GM18867 (cell line): ENCODE measurements at regions not wholly inside any gene's neighbourhood (a gene's known extent, or its start where the extent isn't known, plus 50 kb on each side); places are given as distances from the start of the nearest gene placed in this dataset.

ENCODE experiments used
- ATAC-seq: cut with Tn5 transposase; IDR thresholded peaks from one replicate; pipeline ENCODE4 v1.9.1; 2021; ENCODE audit warnings: mild to moderate bottlenecking, moderate library complexity; ENCODE audit not compliant: unreplicated experiment

DNA sequence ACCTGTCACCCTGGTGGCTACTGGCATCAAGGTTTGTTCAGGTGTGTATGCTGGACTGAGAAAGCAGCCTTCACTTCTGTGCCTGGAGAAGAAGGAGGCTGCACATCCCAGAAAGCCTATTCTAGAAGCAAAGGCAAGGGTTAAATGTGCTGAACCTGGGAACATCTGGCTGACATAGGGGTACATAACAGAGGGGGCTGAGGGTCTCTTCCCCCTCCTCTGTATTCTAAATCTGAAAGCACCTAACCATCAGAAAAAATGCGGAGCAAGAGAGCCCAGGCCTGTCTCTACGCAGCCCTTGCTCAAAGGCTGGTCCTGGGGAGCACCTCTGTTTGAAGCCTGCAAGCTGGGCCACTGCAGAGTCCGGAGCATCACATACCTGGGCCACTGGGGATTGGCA, 53.2 kb upstream of the FSTL4 start:
- ATAC-seq: no peak

DNA sequence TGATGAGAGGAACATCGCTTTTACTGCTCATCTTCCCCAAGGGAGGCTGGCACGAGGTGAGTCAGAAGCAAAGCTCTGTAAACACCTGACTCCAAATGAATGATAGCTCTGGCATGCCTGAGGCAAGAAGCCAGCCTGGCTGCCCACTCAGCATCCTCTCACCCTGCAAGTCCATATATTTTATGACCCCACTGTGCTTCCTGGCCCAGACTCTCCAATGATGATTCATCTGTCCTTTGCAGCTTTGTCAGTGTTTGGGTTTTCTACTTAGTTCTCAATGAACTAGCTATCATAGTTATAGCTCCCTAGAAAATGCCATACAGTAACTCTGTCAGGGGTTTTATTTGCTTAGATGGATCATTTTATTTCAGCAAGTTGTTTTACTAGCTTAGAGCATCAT, 52.1 kb upstream of the FSTL4 start:
- ATAC-seq: no peak

DNA sequence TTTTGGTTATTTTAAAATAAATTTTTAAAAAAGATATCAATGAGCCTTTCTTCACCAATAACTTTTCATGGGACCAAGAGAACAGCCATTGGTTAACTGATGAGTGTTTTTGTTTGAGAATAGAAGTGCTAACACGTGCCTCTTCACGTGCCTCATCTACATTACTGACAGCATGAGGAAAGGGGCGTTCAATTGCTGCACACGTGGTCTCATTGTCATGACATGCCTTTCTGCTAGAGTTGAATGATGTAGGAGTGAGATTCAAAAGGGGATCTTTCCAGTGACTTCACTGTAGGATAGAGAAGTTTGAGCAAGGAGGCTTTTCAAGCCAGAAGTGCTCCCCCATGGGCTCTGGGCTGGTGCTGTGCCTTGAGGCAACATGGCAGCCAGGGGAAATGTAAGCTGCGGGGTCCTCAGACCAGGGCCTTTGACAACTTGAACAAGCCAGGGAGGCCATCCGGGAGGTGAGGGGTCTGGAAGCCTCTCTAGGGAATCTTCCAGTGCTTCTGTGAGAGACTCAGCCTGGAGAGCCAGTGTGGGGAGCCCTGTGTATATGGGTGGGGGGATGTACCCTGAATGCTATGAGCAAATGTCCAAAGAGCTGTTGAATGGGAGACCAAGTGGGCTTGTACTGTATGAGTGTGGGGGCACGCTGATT, 51.2 kb upstream of the FSTL4 start:
- ATAC-seq: no peak

DNA sequence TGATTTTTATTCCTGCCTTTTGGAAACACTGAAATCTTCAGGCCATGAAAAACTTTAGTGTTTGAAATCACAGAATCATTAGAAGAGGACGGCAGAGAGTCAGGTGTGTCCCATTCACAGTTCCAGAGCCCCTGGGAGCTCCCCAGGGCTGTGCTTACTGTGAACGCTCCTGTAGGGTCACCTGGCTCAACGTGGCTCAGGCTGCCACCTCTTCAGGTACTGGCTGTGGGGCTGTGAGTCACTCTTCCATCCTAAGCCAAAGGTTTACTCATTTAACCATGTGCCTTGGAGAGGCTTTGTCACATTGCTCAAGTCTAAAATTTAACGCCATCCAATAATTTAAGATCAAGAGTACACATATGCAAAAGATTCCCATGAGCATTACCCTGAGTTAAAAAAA, 50.2 kb upstream of the FSTL4 start:
- ATAC-seq: no peak
